Osteocyte (in vitro differentiated cells): ENCODE measurements at regions not wholly inside any gene's neighbourhood (a gene's known extent, or its start where the extent isn't known, plus 50 kb on each side); places are given as distances from the start of the nearest gene placed in this dataset.

Experiments
- DNase-seq: peaks from one replicate; pipeline ENCODE4 v3.0.0; 2021; ENCODE audit warnings: mixed read lengths; ENCODE audit not compliant: unreplicated experiment; ENCODE audit errors: extremely low spot score
- H3K27ac Mint-ChIP-seq: one replicate; pipeline ENCODE4 v1.8.0; 2021; ENCODE audit warnings: mild to moderate bottlenecking, mixed read lengths; ENCODE audit not compliant: unreplicated experiment
- H3K27me3 Mint-ChIP-seq: one replicate; pipeline ENCODE4 v1.8.0; 2021; ENCODE audit warnings: mixed read lengths; ENCODE audit not compliant: unreplicated experiment
- H3K36me3 Mint-ChIP-seq: one replicate; pipeline ENCODE4 v1.8.0; 2021; ENCODE audit warnings: mixed read lengths; ENCODE audit not compliant: unreplicated experiment
- H3K4me1 Mint-ChIP-seq: one replicate; pipeline ENCODE4 v1.8.0; 2021; ENCODE audit warnings: mixed read lengths; ENCODE audit not compliant: unreplicated experiment
- H3K4me3 Mint-ChIP-seq: one replicate; pipeline ENCODE4 v1.8.0; 2021; ENCODE audit warnings: mild to moderate bottlenecking, moderate library complexity, mixed read lengths; ENCODE audit not compliant: unreplicated experiment
- H3K9me3 Mint-ChIP-seq: one replicate; pipeline ENCODE4 v1.8.0; 2021; ENCODE audit warnings: mixed read lengths; ENCODE audit not compliant: unreplicated experiment
- CTCF ChIP-seq: fragments of 200-600 bp; sonication (generic); IDR thresholded peaks from 2 replicates; pipeline ENCODE4 v1.5.0; 2021; ENCODE audit warnings: antibody characterized with exemption, mild to moderate bottlenecking, moderate library complexity

- Mint-ChIP-seq H3K36me3 (no peaks in the 10 kb centered on the region), H3K4me1 (no peaks in the 10 kb centered on the region), H3K27ac (no peak overlapping the region), H3K27me3 (no peaks in the 10 kb centered on the region), H3K9me3 (peaks cover 12% of the 10 kb centered on the region), H3K4me3 (no peak overlapping the region)
- TF ChIP-seq CTCF: no peak
- no peak for DNase-seq
Observed at GRCh38 chr1:181369416-181369815, 113.9 kb upstream of the CACNA1E start.

GRCh38 chr1:181383695-181384094, 99.6 kb upstream of the CACNA1E start:
- Mint-ChIP-seq H3K27ac (no peak overlapping the region), H3K4me1 (no peaks in the 10 kb centered on the region), H3K27me3 (no peaks in the 10 kb centered on the region), H3K36me3 (no peaks in the 10 kb centered on the region), H3K4me3 (no peak overlapping the region), H3K9me3 (no peaks in the 10 kb centered on the region)
- DNase-seq: no peak
- TF ChIP-seq CTCF: no peak

DNA sequence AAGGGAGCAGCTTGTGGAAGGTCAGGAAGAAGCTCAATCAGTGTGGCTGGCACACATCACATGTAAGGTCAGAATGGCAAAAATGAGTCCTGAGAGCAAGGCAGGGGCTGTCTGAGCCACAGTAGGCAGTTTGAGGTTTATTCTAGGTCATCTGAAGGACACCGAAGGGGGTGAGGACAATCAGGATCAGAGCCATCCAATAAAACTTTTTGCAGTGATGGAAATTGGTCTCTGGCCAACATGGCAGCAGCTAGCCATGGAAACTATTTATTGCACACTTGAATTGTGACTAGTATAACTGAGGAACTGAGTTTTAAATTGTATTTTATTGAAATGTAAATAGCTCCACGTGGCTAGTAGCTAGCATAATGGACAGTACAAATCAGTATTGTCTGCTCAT, 97.0 kb upstream of the CACNA1E start:
- no peak for TF ChIP-seq CTCF
- no peaks in the 10 kb centered on the region for H3K9me3 Mint-ChIP-seq
- no peak overlapping the region for H3K27ac Mint-ChIP-seq

DNA sequence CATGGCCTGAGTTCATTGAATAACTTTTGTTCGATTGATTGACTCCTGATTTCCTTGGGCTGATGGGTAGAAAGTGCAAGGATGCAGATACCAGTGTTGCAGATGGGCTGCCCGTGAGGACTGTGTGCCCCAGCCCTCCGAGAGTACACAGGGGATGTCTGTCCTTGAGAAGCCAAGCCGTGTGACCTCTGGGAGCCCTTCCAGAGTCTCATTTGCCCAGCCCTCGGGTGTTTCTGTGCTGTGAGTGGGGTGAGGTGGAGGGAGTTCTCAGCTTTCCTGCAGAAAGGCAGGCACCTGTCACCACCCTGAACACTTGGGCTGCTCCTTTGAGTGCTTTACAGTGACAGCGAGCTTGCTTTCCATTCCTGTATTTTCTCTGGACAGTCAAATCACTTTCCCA, 96.4 kb upstream of the CACNA1E start:
- Mint-ChIP-seq H3K9me3 (no peaks in the 10 kb centered on the region), H3K27ac (no peak overlapping the region), H3K36me3 (no peaks in the 10 kb centered on the region), H3K4me3 (no peak overlapping the region), H3K4me1 (no peaks in the 10 kb centered on the region), H3K27me3 (no peaks in the 10 kb centered on the region)
- DNase-seq: no peak
- no peak for TF ChIP-seq CTCF

More for the DNA sequence above, 97.0 kb upstream of the CACNA1E start:
- no peak for DNase-seq
- Mint-ChIP-seq H3K4me3 (no peak overlapping the region), H3K36me3 (no peaks in the 10 kb centered on the region), H3K4me1 (no peaks in the 10 kb centered on the region), H3K27me3 (no peaks in the 10 kb centered on the region)

- Mint-ChIP-seq H3K27me3 (no peaks in the 10 kb centered on the region), H3K27ac (no peak overlapping the region), H3K4me1 (no peaks in the 10 kb centered on the region), H3K4me3 (no peak overlapping the region), H3K9me3 (no peaks in the 10 kb centered on the region), H3K36me3 (no peaks in the 10 kb centered on the region)
- DNase-seq: no peak
- no peak for TF ChIP-seq CTCF
Observed at GRCh38 chr1:181387702-181388101, 95.6 kb upstream of the CACNA1E start.
